ENCODE measurements at regions not wholly inside any gene's neighbourhood (a gene's known extent, or its start where the extent isn't known, plus 50 kb on each side); places are given as distances from the start of the nearest gene placed in this dataset.
"Not testable (repeated sequence)": the region's sequence is repeated elsewhere in the genome, so short reads cannot be mapped to it uniquely, and the experiment has no call there.

GRCh38 chrX:150058728-150059127 is 120.4 kb upstream of the EOLA2 start:
- no peak for DNase-seq

GRCh38 chrX:150060406-150060805 is 122.1 kb upstream of the EOLA2 start:
- no peak for DNase-seq

GRCh38 chrX:150062292-150063137 is 124.2 kb upstream of the EOLA2 start:
- no peak for DNase-seq

GRCh38 chrX:150063138-150063518 is 124.8 kb upstream of the EOLA2 start:
- no peak for DNase-seq

DNA sequence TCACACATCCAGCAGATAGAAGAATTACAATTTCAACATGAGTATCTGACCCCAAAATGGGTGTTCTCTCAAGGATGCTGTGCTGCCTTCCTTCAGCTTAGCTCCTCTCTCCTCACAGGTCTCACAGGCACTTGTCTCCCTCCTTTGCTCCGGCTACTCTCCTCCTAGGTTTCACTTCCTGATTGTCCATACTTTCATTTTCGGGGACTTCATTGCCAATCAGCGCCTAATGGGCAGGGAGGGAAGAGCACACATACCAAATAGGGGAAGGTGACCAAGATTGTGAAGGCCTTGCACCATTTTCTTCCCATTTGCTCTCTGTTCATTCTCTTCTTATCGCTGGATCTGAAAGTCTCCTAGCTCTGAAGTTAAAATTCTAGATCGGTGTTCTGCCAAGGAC is 125.4 kb upstream of the EOLA2 start:
- DNase-seq = no peak

DNA sequence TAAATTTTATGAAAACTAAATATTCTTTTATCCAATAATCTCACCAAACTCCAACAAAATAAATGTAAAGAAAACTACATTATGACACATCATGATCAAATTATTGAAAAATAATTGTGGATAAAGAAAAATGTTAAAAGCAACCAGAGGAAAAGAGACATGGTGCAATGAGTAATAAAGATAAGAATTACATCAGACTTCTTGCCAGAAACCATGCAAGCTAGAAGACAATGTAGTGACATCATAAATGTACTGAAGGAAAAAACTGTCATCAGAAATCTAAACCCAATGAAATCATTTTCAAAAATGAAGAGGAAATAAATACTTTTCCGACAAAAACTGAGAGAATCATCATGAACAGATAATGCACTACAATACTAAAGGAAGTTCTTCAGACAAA is 135.9 kb upstream of the EOLA2 start:
- no peak for DNase-seq

DNA sequence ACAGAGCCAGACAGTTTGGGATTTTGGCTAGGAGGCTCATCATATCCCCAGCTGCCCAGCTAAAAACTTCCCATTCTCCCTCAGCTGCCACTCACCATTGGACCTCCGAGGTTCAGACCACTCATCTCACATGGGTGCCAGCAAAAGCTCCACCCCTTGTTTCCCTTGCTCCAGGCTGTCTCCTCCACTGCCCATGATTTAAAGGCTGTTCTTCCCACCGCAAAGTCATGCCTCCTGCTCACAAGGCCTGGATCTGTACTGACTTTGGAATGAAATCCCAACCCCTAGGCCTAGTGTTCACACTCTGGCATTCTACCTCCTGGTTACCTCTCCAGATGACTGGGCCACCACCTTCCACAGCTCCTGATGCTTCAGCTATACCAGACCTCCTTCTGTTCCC is 142.2 kb upstream of the EOLA2 start:
- no peak for DNase-seq

DNA sequence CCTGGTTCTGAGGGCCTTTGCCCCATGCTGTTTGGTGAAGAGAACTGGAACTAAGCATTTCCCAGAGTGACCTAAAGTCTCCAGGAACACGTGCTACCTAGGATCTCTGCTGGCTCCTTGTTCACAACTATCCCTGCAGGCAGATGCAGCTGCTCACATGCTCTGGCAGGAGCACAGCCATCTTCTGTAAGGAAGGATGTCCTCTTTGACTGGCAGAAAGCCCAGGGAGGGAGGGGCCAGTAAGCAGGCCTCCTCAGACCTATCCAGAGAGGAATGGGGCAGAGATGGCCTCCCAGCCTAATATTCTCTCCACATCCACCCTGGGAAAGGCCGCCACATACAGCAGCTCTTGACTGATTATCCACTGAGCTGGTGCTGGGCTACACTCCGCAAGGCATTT is 142.8 kb upstream of the EOLA2 start:
- DNase-seq = no peak

DNA sequence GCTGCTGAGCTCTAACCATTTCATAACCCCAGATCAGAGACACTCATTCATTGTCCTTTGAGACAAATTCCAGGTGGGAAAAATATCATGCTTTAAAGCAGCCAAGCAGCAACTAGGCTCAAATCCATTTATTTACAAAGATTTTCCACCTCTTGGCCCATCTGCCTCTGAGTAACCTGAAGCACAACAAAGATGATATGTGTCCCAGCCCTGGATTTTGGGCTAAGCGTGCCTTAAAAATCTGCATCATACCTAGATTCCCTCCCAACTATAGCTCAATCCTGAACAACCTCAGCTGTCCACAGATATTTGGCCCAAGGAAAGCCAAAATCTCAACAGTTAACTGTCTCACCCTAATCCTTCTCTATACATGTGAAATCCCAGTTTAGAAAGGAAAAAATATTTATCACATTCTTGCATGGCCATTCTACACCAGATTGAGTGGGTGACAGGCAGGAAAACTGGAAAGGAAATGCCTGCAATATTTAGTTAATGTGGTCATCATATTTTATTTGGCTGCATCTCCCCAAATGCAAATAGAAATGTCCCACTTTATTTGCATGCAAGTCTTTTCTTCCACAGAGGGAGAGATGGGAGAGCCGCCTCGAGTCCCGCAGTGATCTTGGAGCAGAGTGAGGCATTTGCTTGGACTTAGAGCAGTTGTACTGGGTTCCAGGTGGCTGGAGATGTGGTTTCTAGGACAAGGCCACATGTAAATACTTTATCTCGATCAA is 146.4 kb upstream of the EOLA2 start:
- no peak for DNase-seq

DNA sequence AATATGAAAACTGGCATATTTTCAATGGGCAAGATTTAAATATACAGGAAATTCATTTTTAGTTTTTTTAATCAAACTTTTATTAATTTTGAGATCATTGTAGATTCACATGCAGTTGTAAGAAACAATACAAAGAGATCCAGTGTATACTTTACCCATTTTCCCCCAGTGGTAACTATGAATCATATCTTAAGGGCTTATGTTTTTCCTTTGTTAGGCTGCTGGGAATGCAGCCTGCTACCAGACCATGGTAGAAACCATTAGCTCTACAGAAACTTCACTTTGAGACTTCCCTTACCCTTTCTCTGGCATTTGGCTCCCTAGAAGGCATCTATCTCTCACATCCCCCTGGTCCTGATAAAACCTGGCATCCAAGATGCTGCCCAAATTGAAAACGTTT is 147.6 kb upstream of the EOLA2 start:
- no peak for DNase-seq

GRCh38 chrX:150086371-150086770 is 148.1 kb upstream of the EOLA2 start:
- no peak for DNase-seq

DNA sequence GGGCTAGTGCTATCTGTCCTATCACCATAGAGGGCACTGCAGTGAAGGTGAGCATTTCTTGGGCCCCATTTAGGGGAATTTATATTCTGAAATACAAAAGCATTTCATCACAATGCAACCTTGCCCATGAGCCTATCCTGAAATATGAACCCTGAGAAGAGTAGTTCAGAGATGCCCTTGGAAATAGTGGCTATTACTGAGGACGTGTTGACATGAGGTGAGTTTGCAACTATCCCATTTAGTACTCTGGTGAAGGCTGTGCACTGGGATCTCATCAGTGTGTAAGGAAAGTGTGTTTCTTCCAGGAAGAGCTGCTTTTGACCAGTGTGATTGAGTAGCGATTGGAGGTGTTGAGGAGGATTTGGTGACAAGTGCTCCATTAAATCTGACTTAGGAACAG is 149.3 kb upstream of the EOLA2 start:
- DNase-seq = no peak

DNA sequence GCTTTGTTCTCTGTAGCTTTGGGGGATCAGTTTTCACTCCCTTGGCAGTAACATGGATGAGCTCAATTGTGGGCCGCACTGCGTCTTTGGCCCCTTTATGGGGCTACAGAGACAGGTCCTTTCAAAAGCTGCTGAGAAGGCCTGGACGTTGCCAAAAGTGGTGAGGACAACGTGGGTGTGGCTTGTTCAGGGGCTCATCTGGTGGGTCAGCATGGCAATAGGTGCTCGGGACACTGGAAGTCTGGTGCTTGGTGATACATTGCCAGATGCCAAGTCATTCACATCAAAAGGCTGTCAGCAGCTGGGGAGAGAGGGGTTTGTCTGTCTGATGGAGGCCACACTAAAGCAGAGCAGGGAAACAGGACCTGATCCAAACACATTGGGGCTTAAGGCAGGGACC is 149.8 kb upstream of the EOLA2 start:
- no peak for DNase-seq

GRCh38 chrX:150088766-150089518 is 150.7 kb upstream of the EOLA2 start:
- DNase-seq = no peak

- not testable (repeated sequence) for DNase-seq
Measured at GRCh38 chrX:150091300-150091699, 153.0 kb upstream of the EOLA2 start.

- DNase-seq = no peak
Measured at GRCh38 chrX:150092549-150092948, 154.3 kb upstream of the EOLA2 start.

DNA sequence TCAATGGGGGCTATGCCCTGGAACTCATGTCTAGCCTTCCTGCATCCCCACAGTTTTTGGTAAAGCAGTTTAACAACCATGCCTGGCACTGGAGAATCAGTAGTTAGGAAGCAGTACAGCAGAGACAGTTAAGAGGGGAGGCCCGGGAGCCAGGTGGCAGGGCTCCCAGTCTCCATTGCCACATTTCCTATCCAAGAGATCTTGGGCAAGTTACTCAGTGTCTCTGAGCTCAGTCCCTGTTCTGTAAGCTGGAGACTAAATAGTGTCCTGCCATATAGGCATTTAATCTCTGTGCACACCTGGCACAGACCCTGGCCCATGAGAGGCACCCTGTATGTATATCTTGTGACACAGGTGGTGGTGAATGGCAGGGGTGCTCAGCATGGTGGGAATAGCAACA is 156.1 kb upstream of the EOLA2 start:
- no peak for DNase-seq

DNA sequence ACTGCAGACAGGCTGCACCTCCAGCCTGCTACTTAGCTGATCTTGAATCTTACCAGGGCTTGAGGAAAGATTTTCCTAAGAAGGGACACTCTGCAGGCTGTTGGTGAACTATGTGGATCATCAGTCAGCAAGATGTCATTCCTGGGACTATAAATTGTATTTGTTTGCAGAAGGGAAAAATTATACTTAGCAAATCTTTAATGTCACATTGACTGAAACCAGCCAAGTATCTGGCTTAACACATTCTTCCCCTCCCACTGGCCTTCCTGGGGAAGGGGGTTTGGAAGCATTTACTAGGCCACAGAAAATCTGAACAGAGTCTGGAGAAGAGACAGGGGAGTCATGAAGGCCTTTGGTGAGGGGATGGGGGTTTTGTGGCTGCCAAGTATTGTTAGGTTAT is 156.7 kb upstream of the EOLA2 start:
- DNase-seq = no peak

- DNase-seq = no peak
Measured at GRCh38 chrX:150099316-150099715, 161.0 kb upstream of the EOLA2 start.

DNA sequence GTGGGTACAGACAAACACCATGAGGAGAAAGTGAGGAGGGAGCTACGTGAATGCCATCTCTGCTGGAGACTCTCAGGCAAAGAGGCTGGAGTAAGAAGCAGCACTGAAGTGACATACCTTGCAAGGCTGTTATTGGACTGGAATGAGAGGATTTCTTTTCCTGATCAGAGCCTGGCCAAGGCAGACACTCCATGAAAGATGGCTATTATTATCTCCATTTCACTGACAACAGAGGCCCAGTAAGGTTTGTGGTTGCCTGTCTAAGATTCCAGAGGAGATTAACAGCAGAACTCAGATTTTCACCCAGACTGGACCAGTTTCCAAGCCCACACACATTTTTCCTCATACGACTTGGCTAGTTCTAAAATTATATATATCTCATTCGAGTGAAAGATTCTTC is 162.0 kb upstream of the EOLA2 start:
- no peak for DNase-seq

DNA sequence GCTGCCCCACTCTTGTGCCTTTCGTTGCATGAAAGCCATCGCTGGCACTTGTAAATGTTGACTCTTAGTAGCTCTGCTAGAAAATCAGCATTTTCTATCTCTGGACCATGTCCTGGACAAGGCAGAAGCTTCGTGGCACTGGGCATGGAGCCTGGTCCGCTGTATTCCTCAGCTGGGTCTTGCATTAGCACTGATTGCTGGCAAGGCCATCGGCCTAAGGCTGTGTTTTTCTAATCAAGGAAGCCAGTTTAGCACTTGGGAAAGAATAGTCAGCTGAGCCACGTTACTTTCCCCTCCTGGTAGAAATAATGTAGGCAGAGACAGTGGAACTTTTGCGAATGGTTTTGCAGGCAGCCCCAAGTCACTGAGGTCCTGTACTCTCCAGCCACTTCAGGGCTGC is 180.2 kb upstream of the EOLA2 start:
- no peak for DNase-seq

- no peak for DNase-seq
Measured at GRCh38 chrX:150119323-150119722, 181.0 kb upstream of the EOLA2 start.

DNA sequence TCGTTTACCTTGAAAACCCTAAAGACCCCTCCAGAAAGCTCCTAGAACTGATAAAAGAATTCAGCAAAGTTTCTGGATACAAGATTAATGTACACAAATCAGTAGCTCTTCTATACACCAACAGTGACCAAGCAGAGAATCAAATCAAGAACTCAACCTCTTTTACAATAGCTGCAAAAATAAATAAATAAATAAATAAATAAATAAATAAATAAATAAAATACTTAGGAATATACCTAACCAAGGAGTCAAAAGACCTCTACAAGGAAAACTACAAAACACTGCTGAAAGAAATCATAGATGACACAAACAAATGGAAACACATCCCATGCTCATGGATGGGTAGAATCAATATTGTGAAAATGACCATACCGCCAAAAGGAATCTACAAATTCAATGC is 186.8 kb upstream of the EOLA2 start:
- not testable (repeated sequence) for DNase-seq

DNA sequence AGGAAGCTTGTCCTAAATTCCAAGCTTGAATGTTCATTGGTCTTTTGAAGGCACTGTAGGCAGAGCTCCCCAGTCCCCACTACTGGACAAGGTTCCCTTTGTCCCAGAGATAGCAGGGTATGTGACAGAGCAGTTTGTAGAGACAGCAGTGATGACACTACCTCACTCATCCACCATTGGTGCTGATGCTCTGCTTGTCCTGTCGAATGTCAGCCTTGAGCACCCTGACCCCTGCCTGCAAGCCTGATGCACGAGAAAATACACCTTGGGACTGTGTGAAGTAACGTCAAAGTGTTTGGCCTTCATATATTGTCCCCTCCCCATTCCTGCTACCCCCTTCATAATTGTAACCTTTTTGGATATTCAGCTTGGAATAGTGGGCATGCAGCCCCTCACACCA is 188.9 kb upstream of the EOLA2 start:
- no peak for DNase-seq

All from stimulated activated CD4-positive, alpha-beta T cell treated with anti-CD3 and anti-CD28 coated beads, Interleukin-2, amount 100 ng/mL, for 48 hours (primary cell).